Stimulated activated CD8-positive, alpha-beta memory T cell treated with anti-CD3 and anti-CD28 coated beads, Interleukin-4, amount 100 ng/mL, for 24 hours (primary cell): ENCODE measurements at regions not wholly inside any gene's neighbourhood (a gene's known extent, or its start where the extent isn't known, plus 50 kb on each side); places are given as distances from the start of the nearest gene placed in this dataset.

Source experiments
- DNase-seq: peaks from one replicate; pipeline ENCODE4 v3.0.0-alpha.2; 2020; ENCODE audit warnings: low read depth

GRCh38 chr4:104795264-104795939 lies 300.7 kb upstream of the CXXC4 start:
- DNase-seq: no peak

GRCh38 chr4:104811727-104812126 lies 317.0 kb upstream of the CXXC4 start:
- DNase-seq: no peak

GRCh38 chr4:104815665-104816064 lies 321.0 kb upstream of the CXXC4 start:
- no peak for DNase-seq

GRCh38 chr4:104818579-104818978 lies 323.9 kb upstream of the CXXC4 start:
- DNase-seq: no peak

- no peak for DNase-seq
Observed at GRCh38 chr4:104826171-104826570, 320.5 kb upstream of the TET2 start.

GRCh38 chr4:104829761-104830160 lies 316.9 kb upstream of the TET2 start:
- no peak for DNase-seq

DNA sequence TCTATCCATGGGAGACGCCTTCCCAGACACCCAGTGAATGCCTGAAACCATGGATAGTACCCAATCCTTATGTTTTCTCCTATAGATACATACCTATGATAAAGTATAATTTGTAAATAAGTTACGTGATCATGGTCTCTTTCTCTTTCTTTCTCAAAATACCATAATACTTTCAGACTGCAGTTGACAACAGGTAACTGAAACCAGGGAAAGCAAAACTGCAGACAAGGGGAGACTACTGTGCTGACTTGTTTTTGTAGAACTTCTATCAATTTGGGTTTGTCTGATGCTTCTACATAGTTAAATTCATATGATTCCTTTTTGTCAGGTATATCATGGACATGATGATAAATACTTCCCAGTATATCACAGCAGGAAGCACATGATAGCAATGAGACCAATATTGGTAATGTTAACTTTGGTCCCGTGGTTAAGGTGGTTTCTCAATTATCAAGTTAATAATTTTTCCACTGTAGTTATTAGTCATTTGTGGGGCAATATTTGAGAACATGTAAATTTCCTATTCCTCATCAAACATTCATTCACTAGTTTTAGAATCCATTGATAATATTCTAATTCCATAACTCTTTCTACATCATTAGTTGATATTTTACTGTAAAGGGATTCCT lies 298.0 kb upstream of the TET2 start:
- no peak for DNase-seq

DNA sequence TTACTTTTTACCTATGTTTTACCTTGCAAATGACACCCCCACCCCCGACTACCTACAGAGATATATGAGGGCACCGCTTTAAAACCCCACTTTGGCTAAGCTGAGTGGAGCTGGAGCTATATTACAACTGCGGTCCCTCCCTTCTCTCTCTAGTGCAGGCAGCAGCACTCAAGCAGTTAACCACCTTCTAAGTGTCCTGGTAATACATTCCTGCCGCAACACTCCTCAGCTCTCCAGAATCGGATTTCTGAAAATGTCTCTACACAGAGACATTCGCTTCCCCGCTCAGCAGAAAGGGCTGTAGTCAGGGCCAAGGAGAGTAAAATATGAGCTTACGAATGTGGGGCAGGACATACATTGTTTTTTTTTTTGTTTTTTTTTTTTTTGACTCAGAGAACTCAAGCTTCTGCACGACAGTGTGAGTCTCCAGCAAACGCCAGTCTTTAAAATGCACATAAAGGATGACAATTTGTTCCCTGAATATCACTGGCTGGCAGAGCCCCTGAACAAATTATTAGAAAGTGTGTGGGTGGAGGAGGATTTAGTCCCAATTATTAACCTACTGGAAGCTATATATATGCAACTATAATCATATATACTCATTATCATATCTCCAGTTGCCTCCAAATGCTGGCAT lies 287.0 kb upstream of the TET2 start:
- no peak for DNase-seq

GRCh38 chr4:104860238-104861123 lies 286.2 kb upstream of the TET2 start:
- DNase-seq: peak; percentile 8

GRCh38 chr4:104866809-104867208 lies 279.9 kb upstream of the TET2 start:
- no peak for DNase-seq

DNA sequence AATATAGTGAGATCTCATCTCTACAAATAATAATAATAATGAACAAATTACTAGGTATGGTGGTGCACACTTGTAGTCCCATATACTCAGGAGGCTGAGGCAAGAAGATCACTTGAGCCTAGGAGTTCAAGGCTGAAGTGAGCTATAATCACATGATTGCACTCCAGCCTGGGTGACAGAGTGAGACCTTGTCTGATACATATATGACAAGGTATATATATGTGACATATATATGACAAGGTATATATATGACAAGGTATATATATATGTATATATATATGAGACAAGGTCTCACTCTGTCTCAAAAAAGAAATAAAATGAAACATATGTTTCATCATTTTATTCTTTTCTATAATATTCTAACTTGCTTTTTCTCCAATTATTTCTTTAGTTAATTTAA lies 278.1 kb upstream of the TET2 start:
- no peak for DNase-seq

GRCh38 chr4:104868958-104869357 lies 277.7 kb upstream of the TET2 start:
- no peak for DNase-seq

DNA sequence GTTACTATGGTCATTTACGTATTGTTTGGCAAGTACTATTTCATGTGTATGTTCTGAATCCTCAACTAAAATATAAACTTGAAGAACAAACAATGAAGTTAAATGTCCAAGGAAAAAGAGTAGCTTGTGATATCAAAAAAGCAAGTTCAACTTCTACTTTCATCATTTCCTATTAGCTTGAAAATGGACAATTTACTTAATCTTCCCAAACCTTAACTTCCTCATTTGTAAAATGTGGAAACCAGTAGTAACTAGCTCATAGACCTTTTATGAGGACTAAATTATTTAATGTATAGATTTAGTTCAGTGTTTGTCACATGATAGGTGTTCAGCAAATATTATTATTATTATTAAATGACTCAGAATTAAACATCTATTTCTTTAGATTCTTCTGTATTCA lies 276.8 kb upstream of the TET2 start:
- no peak for DNase-seq

DNA sequence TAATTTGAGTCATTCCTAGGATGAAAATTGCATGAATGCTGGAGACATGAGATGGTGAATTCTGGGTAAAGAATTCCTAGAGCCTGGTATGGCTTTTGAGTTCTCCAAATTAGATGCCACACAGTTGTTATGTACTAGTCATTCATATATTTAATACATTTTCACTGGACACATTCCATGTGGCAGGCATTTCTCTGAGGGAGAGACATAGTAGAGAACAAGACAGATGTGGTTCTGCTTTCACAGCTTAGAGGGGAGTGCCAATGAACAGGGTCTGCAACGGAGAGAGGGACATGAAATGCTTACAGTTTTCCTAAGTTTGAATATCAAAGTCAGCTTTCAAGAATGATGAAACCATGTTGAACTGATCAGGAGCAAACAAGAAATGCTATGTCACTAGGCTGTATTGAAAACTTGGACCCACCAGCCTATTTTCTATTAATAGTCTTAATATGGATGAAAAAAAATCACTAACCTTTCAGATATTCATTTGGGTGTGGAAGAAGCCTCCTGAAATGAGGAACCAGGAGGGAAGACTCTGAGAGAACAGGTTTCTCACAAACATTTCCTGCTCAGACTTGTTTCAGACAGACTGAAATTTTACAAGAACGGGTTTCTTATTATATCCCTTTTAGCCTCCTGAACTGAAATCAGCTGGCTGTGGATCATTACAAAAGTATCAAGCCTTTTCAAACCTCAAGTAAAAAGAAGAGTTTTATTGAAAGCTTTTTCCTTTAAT lies 276.0 kb upstream of the TET2 start:
- DNase-seq: no peak

DNA sequence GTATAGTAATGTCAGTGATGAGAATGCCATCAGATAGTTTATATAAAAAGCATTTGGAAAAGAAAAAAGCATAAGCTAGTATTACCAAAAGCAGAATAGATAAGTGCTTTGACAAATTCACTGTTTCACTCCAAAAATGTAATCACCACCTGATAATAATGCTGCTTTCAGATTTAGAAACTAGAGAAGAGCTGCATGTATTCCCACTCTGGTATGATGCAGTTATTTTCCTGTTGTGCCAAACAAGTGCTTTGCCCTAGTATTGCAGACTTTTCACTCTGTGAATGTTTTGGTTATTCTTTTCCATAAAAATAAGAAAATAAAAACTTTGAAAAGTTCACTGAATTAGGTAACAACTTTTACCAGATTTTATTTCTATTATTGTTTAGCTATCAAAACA lies 267.7 kb upstream of the TET2 start:
- no peak for DNase-seq

GRCh38 chr4:104879367-104879766 lies 267.3 kb upstream of the TET2 start:
- no peak for DNase-seq

DNA sequence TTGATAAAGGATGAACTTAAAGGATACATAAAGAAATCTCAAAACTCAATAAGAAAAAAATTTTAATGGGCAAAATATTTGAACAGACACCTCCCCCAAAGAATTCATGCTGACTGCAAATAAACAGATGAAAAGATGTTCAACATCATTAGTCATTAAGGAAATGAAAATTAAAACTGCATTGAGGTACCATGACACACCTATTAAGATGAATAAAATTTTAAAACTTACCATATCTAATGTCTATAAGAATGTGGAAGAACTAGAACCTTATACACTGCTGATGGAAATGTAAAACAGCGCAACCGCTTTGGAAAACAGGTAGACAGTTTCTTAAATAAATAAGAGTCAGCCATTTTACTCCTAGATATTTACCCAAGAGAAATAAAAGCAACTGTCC lies 266.8 kb upstream of the TET2 start:
- DNase-seq: no peak

GRCh38 chr4:104881136-104881886 lies 265.4 kb upstream of the TET2 start:
- DNase-seq: no peak

DNA sequence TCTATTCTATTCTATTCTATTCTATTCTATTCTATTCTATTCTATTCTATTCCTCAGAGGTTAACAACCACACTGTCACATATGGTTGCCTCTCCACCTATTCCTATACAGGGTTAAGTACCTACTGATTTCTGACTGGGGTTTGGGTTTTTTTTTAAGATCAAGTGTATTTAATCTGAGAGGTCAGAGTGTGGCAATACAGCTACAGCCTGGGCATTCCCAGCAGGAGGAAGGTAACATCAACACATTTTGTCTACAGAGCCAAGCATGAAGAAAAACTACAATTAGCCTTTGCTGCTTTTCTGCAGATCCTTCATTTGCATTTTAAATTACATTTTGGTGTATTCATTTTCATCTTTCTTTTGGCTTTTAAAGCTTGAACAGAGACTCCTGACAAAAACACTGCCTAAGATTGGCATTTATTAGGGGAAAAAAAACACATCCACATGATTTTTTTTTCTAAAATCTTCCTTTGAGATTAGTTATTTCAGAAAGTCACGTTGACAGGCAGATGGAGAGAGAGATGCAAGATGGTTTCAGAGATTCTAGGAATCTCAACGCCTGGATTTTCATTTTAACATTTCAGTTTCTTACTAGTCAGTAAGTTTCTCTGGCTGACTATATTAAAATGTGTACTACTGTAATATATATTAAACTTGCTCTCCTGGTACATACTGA lies 255.9 kb upstream of the TET2 start:
- DNase-seq: no peak
